HG03520 (cell line): ENCODE measurements at regions not wholly inside any gene's neighbourhood (a gene's known extent, or its start where the extent isn't known, plus 50 kb on each side); places are given as distances from the start of the nearest gene placed in this dataset.

Source experiments
- ATAC-seq: cut with Tn5 transposase; IDR thresholded peaks from one replicate; pipeline ENCODE4 v1.9.1; 2021; ENCODE audit warnings: mild to moderate bottlenecking, moderate library complexity; ENCODE audit not compliant: unreplicated experiment

- no peak for ATAC-seq
Observed at GRCh38 chr18:73478191-73478590, 610.4 kb upstream of the NETO1 start.

GRCh38 chr18:73476031-73476430, 608.2 kb upstream of the NETO1 start:
- ATAC-seq, result no peak

GRCh38 chr18:73462092-73462491, 594.3 kb upstream of the NETO1 start:
- no peak for ATAC-seq

- ATAC-seq, result no peak
Observed at GRCh38 chr18:73461780-73462059, 593.9 kb upstream of the NETO1 start.

GRCh38 chr18:73461038-73461779, 593.4 kb upstream of the NETO1 start:
- no peak for ATAC-seq

- ATAC-seq, result no peak
Observed at GRCh38 chr18:73458186-73458964, 590.6 kb upstream of the NETO1 start.

GRCh38 chr18:73456643-73457042, 588.9 kb upstream of the NETO1 start:
- ATAC-seq, result no peak

GRCh38 chr18:73452866-73453265, 585.1 kb upstream of the NETO1 start:
- ATAC-seq, result no peak

GRCh38 chr18:73446502-73446901, 578.7 kb upstream of the NETO1 start:
- ATAC-seq, result no peak

- ATAC-seq, result no peak
Observed at GRCh38 chr18:73431620-73432019, 563.8 kb upstream of the NETO1 start.

- no peak for ATAC-seq
Observed at GRCh38 chr18:73421010-73421409, 553.2 kb upstream of the NETO1 start.

- no peak for ATAC-seq
Observed at GRCh38 chr18:73419531-73419930, 551.7 kb upstream of the NETO1 start.

GRCh38 chr18:73414598-73414997, 546.8 kb upstream of the NETO1 start:
- ATAC-seq, result no peak

GRCh38 chr18:73414069-73414468, 546.3 kb upstream of the NETO1 start:
- ATAC-seq, result no peak

- ATAC-seq, result no peak
Observed at GRCh38 chr18:73409242-73409641, 541.5 kb upstream of the NETO1 start.

GRCh38 chr18:73408469-73408868, 540.7 kb upstream of the NETO1 start:
- no peak for ATAC-seq

- no peak for ATAC-seq
Observed at GRCh38 chr18:73407506-73407905, 539.7 kb upstream of the NETO1 start.

- no peak for ATAC-seq
Observed at GRCh38 chr18:73384246-73384645, 516.5 kb upstream of the NETO1 start.

- ATAC-seq, result no peak
Observed at GRCh38 chr18:73381699-73382036, 513.9 kb upstream of the NETO1 start.

GRCh38 chr18:73381016-73381698, 513.4 kb upstream of the NETO1 start:
- ATAC-seq, result no peak

GRCh38 chr18:73366713-73367112, 498.9 kb upstream of the NETO1 start:
- ATAC-seq, result no peak

- no peak for ATAC-seq
Observed at GRCh38 chr18:73365018-73365417, 497.2 kb upstream of the NETO1 start.
